Left ventricle myocardium superior (tissue), 1 donor: ENCODE measurements at regions not wholly inside any gene's neighbourhood (a gene's known extent, or its start where the extent isn't known, plus 50 kb on each side); places are given as distances from the start of the nearest gene placed in this dataset.
A peak's percentile ranks its signal among the peaks of the same experiment; 100 is the strongest.

ENCODE experiments used
- ATAC-seq: fragments of 200-7000 bp; cut with Tn5 transposase; one replicate; pipeline ENCODE4 v1.9.1; 2020; ENCODE audit warnings: mild to moderate bottlenecking, moderate library complexity
- DNase-seq: peaks from one replicate; pipeline ENCODE4 v3.0.0-alpha.2; 2020
- intact Hi-C: fragments of 100-400 bp; cut with micrococcal nuclease; formaldehyde crosslinking; loops from one replicate; pipeline ENCODE4 v1.11.0; 2022
- donor health status: DM: no; HTN: yes; CAD: no; lungs with severe emphysema.

- DNase-seq (no peak), ATAC-seq (peak; percentile 17)
- intact Hi-C loops = no loop called here
These were observed 174.0 kb downstream of the SUCNR1 start for GRCh38 chr3:152047465-152047864.

- ATAC-seq (no peak), DNase-seq (no peak)
- intact Hi-C loops = no loop called here
These were observed 175.4 kb downstream of the SUCNR1 start for GRCh38 chr3:152048831-152049230.

GRCh38 chr3:152050903-152051302, 177.5 kb downstream of the SUCNR1 start:
- intact Hi-C loops = no loop called here
- DNase-seq (no peak), ATAC-seq (no peak)

- DNase-seq (no peak), ATAC-seq (no peak)
- intact Hi-C loops = no loop called here
These were observed 178.3 kb downstream of the SUCNR1 start for GRCh38 chr3:152051501-152052404.

GRCh38 chr3:152053866-152054265, 180.4 kb downstream of the SUCNR1 start:
- intact Hi-C loops = no loop called here
- no peak for ATAC-seq

GRCh38 chr3:152054315-152054714, 180.9 kb downstream of the SUCNR1 start:
- ATAC-seq (no peak), DNase-seq (no peak)
- intact Hi-C loops = no loop called here

More at GRCh38 chr3:152053866-152054265, 180.4 kb downstream of the SUCNR1 start:
- DNase-seq = no peak

GRCh38 chr3:152056073-152056472, 182.6 kb downstream of the SUCNR1 start:
- no peak for ATAC-seq
- intact Hi-C loops = no loop called here
- no peak for DNase-seq

- intact Hi-C loops = no loop called here
- DNase-seq = no peak
- ATAC-seq = no peak
These were observed 183.0 kb downstream of the SUCNR1 start for GRCh38 chr3:152056481-152056880.

- intact Hi-C loops = no loop called here
- DNase-seq (no peak), ATAC-seq (no peak)
These were observed 183.5 kb downstream of the SUCNR1 start for GRCh38 chr3:152056987-152057386.

GRCh38 chr3:152058856-152059255, 185.4 kb downstream of the SUCNR1 start:
- ATAC-seq (no peak), DNase-seq (no peak)
- intact Hi-C loops = no loop called here

- DNase-seq = no peak
- intact Hi-C loops = no loop called here
These were observed 187.3 kb downstream of the SUCNR1 start for GRCh38 chr3:152060701-152061100.

GRCh38 chr3:152061296-152061695, 187.9 kb downstream of the SUCNR1 start:
- intact Hi-C loops = no loop called here
- ATAC-seq (no peak), DNase-seq (no peak)

More at GRCh38 chr3:152060701-152061100, 187.3 kb downstream of the SUCNR1 start:
- no peak for ATAC-seq

GRCh38 chr3:152069871-152070270, 196.4 kb downstream of the SUCNR1 start:
- ATAC-seq = no peak
- DNase-seq = no peak
- intact Hi-C loops = no loop called here

- intact Hi-C loops = no loop called here
- no peak for DNase-seq
- no peak for ATAC-seq
These were observed 197.4 kb upstream of the MBNL1 start for GRCh38 chr3:152071315-152071714.

- intact Hi-C loops = no loop called here
- DNase-seq (no peak), ATAC-seq (peak; percentile 51)
These were observed 196.8 kb upstream of the MBNL1 start for GRCh38 chr3:152071924-152072323.

GRCh38 chr3:152073267-152073666, 195.5 kb upstream of the MBNL1 start:
- DNase-seq (no peak), ATAC-seq (peak; percentile 24)
- intact Hi-C loops = no loop called here

- intact Hi-C loops = no loop called here
- DNase-seq (no peak), ATAC-seq (no peak)
These were observed 192.6 kb upstream of the MBNL1 start for GRCh38 chr3:152076148-152076547.

- ATAC-seq = no peak
- no peak for DNase-seq
- intact Hi-C loops = no loop called here
These were observed 188.7 kb upstream of the MBNL1 start for GRCh38 chr3:152079980-152080379.

GRCh38 chr3:152083135-152083534, 185.6 kb upstream of the MBNL1 start:
- intact Hi-C loops = no loop called here
- ATAC-seq = no peak
- no peak for DNase-seq

GRCh38 chr3:152084441-152085158, 184.1 kb upstream of the MBNL1 start:
- ATAC-seq (no peak), DNase-seq (no peak)
- intact Hi-C loops = no loop called here
